ENCODE measurements at regions not wholly inside any gene's neighbourhood (a gene's known extent, or its start where the extent isn't known, plus 50 kb on each side); places are given as distances from the start of the nearest gene placed in this dataset.

GRCh38 chr9:1273859-1274258 is 223.7 kb downstream of the DMRT2 start:
- no peak overlapping the region for H3K4me3 ChIP-seq (ENCODE audit: low read depth, low read length, poor library complexity, severe bottlenecking)
- TF ChIP-seq EZH2 (IDR thresholded peaks at IDR 0.05; ENCODE audit: borderline replicate concordance, low read length) = no peak
- TF ChIP-seq, protein P1, sequence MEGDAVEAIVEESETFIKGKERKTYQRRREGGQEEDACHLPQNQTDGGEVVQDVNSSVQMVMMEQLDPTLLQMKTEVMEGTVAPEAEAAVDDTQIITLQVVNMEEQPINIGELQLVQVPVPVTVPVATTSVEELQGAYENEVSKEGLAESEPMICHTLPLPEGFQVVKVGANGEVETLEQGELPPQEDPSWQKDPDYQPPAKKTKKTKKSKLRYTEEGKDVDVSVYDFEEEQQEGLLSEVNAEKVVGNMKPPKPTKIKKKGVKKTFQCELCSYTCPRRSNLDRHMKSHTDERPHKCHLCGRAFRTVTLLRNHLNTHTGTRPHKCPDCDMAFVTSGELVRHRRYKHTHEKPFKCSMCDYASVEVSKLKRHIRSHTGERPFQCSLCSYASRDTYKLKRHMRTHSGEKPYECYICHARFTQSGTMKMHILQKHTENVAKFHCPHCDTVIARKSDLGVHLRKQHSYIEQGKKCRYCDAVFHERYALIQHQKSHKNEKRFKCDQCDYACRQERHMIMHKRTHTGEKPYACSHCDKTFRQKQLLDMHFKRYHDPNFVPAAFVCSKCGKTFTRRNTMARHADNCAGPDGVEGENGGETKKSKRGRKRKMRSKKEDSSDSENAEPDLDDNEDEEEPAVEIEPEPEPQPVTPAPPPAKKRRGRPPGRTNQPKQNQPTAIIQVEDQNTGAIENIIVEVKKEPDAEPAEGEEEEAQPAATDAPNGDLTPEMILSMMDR (IDR thresholded peaks at IDR 0.05; ENCODE audit: low read length) = no peak
- no peaks in the 10 kb centered on the region for H3K79me2 ChIP-seq (ENCODE audit: insufficient read depth, low read length)
- H3K27ac ChIP-seq (ENCODE audit: low read depth, low read length, poor library complexity, severe bottlenecking) = no peak overlapping the region
- no peaks in the 10 kb centered on the region for H3K9me2 ChIP-seq (ENCODE audit: low read depth, low read length)
- H3F3A ChIP-seq (ENCODE audit: insufficient read depth, low read length) = no peaks in the 10 kb centered on the region
- H3K4me2 ChIP-seq (ENCODE audit: low read length) = no peak overlapping the region
- H3K4me1 ChIP-seq (ENCODE audit: insufficient read depth, low read length, severe bottlenecking) = no peaks in the 10 kb centered on the region
- H2AFZ ChIP-seq (ENCODE audit: low read length) = no peak overlapping the region
- H3K36me3 ChIP-seq (ENCODE audit: insufficient read depth, low read length) = no peaks in the 10 kb centered on the region
- H3K27me3 ChIP-seq (ENCODE audit: insufficient read depth, low read length) = no peaks in the 10 kb centered on the region
- H3K9ac ChIP-seq (ENCODE audit: low read length) = no peak overlapping the region
- H4K20me1 ChIP-seq (ENCODE audit: insufficient read depth, low read length) = no peaks in the 10 kb centered on the region
- no peaks in the 10 kb centered on the region for H3K9me3 ChIP-seq (ENCODE audit: low read length)

DNA sequence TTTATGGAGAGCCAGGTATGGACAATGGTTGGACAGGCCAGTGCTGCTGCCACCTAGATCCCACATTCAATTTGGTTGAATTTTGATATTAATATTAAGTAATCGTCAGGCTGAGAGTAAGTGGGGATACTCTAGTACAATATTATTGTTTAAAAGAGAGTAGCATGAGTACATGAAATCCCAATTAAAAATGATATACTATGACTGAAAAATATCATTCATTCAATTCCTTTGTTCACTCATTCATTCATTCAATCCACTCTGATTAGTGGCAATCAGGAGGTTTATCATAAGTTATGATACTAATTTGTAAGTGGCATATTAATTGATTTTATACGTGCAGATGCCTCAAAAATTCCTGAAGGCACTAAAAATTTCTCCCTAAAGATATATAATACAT is 224.2 kb downstream of the DMRT2 start:
- Histone ChIP-seq H3K36me3 (ENCODE audit: insufficient read depth, low read length) (no peaks in the 10 kb centered on the region), H3K9ac (ENCODE audit: low read length) (no peak overlapping the region), H3K9me2 (ENCODE audit: low read depth, low read length) (no peaks in the 10 kb centered on the region), H3K4me3 (ENCODE audit: low read depth, low read length, poor library complexity, severe bottlenecking) (no peak overlapping the region), H3K4me2 (ENCODE audit: low read length) (no peak overlapping the region), H3K9me3 (ENCODE audit: low read length) (no peaks in the 10 kb centered on the region), H4K20me1 (ENCODE audit: insufficient read depth, low read length) (no peaks in the 10 kb centered on the region), H3K4me1 (ENCODE audit: insufficient read depth, low read length, severe bottlenecking) (no peaks in the 10 kb centered on the region), H3K27me3 (ENCODE audit: insufficient read depth, low read length) (no peaks in the 10 kb centered on the region), H2AFZ (ENCODE audit: low read length) (no peak overlapping the region), H3K79me2 (ENCODE audit: insufficient read depth, low read length) (no peaks in the 10 kb centered on the region), H3K27ac (ENCODE audit: low read depth, low read length, poor library complexity, severe bottlenecking) (no peak overlapping the region), H3F3A (ENCODE audit: insufficient read depth, low read length) (no peaks in the 10 kb centered on the region)
- TF ChIP-seq EZH2 (IDR thresholded peaks at IDR 0.05; ENCODE audit: borderline replicate concordance, low read length) = no peak
- TF ChIP-seq, protein P1 (IDR thresholded peaks at IDR 0.05; ENCODE audit: low read length) = no peak

GRCh38 chr9:1276474-1276873 is 226.3 kb downstream of the DMRT2 start:
- Histone ChIP-seq H3K27ac (ENCODE audit: low read depth, low read length, poor library complexity, severe bottlenecking) (no peak overlapping the region), H3K36me3 (ENCODE audit: insufficient read depth, low read length) (no peaks in the 10 kb centered on the region), H4K20me1 (ENCODE audit: insufficient read depth, low read length) (no peaks in the 10 kb centered on the region), H3K9me3 (ENCODE audit: low read length) (no peaks in the 10 kb centered on the region), H3K4me3 (ENCODE audit: low read depth, low read length, poor library complexity, severe bottlenecking) (no peak overlapping the region), H3K79me2 (ENCODE audit: insufficient read depth, low read length) (no peaks in the 10 kb centered on the region), H2AFZ (ENCODE audit: low read length) (no peak overlapping the region), H3K4me2 (ENCODE audit: low read length) (no peak overlapping the region), H3K4me1 (ENCODE audit: insufficient read depth, low read length, severe bottlenecking) (no peaks in the 10 kb centered on the region), H3K9me2 (ENCODE audit: low read depth, low read length) (no peaks in the 10 kb centered on the region), H3K9ac (ENCODE audit: low read length) (no peak overlapping the region), H3K27me3 (ENCODE audit: insufficient read depth, low read length) (no peaks in the 10 kb centered on the region), H3F3A (ENCODE audit: insufficient read depth, low read length) (no peaks in the 10 kb centered on the region)
- TF ChIP-seq EZH2 (IDR thresholded peaks at IDR 0.05; ENCODE audit: borderline replicate concordance, low read length) = no peak
- TF ChIP-seq, protein P1 (IDR thresholded peaks at IDR 0.05; ENCODE audit: low read length) = no peak

Measured in OCI-LY1 (cell line).